ENCODE measurements at regions not wholly inside any gene's neighbourhood (a gene's known extent, or its start where the extent isn't known, plus 50 kb on each side); places are given as distances from the start of the nearest gene placed in this dataset.
"Not testable (repeated sequence)": the region's sequence is repeated elsewhere in the genome, so short reads cannot be mapped to it uniquely, and the experiment has no call there.

DNA sequence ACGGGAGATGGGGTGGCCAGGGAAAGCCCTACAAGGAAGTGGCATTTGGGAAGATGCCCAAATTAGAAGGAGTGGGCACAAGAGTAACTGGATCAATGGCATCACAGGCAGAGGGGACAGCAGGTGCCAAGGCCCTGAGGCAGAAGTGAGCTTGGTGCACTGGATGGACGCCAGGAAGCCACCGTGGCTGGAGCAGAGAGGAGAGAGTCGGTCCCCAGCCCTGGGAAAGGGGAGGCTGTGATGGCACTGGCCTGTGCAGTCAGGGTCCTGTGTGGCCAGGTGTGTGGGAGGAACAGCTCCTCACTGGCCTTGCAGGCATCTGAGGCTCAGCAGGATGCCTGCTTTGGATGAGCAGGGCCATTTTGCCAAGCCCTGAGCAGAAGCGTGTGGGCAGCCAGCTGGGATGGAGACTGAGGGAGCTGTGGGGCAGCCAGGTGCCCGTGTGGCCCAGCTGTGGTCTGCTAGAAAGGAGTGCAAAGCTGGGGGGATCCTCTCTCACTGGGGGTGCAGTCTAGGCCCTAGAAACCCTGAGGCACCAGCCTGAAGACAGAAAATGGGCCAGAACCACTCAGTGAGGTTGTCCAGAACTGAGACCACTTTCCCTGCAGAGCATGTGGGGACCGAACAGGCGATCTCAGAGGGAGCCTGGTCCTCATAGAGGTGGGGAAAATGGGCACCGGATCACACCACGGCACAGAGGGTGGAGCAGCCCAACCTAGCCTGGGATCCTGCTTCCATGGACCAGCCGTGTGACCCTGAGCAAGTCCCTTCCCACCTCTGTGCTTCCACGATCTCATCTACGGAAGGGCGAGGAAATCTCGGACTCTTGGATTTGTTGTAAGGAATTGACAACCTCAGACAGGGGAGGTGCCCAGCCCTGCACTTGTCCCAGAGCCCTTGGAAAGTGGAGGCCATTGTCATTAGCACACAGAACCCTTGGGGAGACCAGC is 78.6 kb upstream of the RTL6 start:
- no peak for DNase-seq

DNA sequence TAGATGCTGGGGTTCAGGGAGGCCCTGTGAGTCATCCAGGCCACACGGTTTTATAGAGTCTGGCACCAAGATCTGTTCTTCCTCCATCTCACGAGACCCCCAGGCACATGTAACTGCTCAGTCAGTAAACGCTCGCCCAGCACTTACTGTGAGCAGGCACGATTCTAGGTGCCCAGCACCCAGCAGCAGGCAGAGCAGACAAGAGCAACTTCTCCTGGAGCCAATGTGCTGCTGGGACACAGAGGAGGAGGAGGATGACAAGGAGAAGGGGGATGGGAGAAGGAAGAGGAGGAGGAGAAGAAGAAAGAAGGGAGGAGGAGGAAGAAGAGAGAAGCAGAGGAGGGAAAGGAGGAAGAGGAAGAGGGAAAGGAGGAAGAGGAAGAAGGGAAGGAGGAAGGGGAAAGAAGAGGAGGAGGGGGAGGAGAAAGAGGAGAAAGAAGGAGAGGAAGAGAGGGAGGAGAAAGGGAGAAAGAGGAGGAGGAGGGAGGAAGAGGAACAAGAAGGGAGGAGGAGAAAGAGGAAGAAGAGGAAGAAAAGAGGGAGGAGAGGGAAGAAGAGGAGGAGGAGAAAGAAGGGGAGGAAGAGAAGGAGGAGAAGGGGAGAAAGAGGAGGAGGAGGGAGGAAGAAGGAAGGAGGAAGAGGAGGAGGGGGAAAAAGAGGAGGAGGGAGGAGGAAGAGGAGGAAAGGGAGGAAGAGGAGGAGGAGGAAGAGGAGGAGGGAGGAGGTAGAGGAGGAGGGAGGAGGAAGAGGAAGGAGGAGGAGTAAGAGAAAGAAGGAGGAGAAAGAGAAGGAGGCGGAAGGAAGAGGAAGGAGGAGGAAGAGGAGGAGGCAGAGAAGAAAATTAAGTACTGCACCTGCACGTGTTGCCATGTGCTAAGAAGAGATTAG is 77.6 kb upstream of the RTL6 start:
- no peak for DNase-seq

DNA sequence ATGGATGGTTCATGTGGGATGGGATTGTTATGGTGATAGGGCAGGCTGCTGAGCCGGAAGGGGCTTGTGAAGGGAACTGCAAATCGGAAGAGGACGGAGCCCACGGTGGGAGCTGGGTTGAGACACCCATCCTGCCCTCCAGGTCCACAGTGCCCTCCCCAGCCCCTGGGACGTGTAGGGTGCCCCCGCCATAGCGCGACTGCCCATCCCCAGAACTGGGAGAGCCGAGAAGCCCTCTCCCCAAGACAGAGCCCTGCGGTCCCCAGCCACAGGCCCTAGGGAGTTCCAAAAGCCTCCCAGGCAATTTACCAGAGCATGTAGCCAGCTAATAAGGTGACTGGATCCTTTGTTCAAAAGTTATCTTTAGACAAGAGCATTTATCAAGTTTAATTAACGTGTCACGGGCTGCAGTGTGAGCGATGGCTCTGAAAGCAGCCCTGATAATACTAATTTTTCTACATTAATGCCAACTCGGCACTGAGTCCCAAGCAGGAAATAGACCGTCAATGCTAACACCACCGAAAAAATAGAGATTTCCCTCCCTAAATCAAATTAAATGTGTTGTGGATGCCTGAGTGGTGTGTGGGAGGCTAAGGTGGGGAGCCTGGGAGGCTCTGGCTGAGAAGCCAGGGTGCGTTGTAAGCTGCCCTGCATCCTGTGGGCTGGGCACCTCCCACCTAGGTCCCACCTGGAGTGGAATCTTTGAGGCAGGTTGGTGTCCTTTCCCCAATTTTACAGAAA is 76.8 kb upstream of the RTL6 start:
- DNase-seq: no peak

DNA sequence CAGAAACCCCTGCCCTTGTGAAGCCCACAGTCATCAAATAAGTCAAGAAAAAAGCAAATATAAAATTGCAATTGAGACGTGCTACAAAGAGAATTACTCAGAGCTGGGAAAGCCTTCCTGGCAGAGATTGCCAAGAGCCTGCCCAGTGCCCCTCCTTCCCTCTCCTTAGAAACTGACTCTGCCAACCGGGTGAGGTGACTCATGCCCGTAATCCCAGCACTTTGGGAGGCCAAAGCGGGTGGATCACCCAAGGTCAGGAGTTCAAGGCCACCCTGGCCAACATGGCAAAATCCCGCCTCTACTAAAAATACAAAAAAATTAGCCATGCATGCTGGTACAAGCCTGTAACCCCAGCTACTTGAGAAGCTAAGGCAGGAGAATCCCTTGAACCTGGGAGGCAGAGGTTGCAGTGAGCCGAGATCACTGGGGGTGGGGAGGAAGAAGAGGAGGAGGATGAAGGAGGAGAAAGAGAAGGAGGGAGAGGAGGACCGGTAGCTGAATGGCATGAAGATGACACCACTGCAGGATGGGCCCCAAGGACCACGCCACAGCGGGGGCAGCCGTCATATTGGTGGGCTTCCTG is 76.1 kb upstream of the RTL6 start:
- no peak for DNase-seq

DNA sequence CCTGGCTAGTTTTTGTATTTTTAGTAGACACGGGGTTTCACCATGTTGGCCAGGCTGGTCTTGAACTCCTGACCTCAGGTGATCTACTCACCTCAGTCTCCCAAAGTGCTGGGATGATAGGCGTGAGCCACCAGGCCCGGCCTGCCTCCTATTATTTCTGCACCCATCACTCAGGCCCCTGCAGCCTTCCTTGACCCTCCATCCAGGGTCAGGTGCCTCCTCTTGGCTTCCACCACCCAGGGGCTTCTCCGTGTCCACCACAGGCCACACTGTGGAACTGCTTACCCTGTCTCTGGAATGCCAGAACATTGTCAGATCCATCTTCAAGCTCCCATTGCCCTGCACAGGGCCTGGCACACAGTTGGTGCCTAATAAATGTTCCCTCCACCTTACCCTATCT is 75.4 kb upstream of the RTL6 start:
- no peak for DNase-seq

DNA sequence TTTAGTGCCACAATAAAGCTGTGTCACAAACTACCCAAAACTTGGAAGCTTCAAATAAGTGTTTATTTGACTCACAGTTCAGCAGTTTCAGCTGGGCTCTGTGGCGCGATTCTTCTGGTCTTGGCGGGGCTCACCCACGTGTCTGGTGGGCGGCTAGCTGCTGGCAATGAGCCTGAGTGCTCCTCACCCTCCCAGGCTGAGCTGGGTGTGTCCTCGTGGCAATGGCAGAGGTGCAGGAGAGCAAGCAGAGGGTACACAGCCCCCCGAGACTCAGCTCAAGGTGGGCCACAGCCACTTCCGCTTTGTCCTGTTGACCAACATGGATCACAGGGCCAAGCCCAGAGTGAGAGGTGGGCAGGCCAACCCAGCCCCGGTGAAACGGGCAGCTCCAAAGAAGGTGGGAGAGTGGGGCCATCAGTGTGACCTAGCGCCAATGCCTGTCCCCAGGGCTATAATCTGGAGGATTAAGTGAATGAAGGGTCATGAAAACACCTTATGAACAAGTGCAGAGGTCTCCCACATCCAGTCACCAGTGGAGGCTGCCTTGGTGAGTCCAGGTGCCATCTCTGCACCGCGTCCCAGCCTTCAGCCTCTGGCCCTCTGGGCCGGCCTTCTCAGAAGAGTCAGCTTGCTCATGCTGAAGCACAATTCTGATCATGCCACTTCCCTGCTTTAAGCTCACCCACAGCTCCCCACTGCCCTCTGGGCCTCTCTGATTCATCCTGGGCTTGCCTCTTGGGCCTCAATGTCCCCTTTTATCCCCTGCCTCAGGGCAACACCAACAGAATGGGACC is 74.6 kb upstream of the RTL6 start:
- no peak for DNase-seq

DNA sequence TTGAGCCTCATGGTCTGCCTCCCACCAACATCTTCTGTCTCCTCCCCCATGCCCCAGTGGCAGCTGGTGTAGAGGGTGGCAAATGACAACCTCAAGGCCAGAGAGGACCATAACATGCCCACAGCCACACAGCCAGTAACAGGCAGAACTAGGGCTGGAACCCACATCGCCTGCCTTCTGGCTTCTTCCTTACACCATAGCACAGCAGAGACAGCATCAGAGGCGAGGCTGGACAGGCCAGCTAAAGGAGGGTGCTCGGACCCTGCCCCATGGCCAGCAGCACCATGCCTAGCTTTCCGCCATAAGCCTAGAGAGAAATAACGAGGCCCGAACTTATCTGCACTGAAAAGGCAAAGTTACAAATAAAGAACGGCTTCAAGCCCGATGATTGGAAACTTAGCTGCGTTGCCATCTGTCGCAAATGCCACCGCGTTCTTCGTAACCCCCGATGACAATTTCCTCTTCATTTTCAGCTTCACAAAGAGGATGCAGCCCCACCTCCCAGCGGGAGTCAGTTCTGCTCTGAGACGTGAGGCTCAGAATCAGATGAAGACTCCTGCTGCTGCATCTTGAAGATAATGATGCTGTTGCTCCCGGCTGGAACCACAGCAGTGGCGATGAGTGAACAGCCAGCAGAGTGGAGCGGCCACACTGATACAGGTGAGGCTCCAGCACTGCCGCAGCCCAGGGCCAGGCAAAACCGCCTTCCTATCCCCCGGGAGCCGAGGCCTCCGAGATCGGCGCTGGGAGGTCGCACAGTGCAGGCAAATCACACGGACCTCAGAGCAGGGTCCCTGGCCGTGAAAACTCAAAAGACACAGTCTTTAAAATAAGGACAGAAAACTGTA is 73.8 kb upstream of the RTL6 start:
- no peak for DNase-seq

DNA sequence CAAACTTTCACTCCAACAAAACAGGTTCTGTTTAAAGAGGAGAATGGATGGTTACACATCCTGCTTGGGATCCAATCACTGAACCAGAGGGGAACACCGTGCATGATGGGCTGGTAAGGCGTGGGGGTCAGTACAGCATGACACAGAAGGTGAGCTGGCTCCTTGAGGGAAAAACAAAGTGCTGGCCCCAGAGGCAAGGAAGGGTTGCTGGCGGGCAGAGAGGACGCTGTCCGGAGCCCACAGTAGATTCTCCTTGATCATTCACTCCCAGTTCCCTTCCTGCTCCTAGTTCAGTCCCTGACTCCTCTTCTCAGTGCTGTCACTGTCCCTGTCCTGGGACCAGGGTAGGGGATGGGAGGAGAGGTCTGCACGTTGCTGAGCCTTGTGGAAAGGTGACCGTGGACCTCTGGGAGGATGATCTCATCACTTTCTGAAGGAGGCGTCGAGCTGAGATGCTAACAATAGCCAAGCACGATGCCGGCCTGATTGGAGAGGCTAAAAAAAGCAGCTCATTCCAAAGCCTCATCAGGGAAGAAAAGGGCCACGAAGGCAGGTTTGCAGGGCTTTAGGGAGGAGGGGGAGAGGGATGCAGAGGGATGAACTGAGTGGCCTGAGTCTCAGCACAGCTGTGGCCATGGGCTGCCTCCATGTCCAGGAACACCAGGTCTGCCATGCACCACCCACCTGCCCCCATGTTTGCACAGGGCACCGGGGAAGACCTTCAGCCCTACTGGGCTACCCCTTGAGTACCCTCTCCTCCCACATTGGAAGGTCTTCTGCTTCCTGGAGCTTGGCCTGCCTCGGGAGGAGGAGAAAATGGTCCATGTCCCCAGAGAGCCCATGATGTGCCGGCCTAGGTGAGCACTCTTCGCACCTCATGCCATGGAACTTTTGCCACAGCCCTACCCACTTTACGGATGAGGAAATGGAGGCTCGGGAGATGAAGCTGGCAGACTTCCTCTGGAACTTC is 72.7 kb upstream of the RTL6 start:
- DNase-seq: no peak

DNA sequence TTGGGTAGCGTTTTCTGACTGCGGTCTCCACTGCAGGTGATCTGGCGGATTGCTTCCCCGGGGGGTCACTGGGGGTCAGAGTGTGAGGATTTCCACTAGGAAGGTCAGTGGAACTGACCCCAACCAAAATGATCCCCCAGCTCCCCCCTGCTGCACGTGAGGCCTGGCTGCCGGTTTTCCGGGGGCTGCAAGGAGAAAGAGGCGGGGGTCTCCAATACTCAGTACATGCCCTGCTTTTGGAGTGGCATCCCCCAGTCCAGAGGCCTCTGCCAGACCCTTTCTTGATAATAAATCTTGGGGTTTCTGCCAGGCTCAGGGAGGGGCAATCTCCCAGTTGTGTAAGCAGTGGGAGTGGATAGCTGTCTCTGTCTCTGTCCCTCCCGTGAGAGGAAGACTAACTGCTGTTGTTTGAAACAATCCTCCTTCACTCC is 71.5 kb upstream of the RTL6 start:
- DNase-seq: no peak

DNA sequence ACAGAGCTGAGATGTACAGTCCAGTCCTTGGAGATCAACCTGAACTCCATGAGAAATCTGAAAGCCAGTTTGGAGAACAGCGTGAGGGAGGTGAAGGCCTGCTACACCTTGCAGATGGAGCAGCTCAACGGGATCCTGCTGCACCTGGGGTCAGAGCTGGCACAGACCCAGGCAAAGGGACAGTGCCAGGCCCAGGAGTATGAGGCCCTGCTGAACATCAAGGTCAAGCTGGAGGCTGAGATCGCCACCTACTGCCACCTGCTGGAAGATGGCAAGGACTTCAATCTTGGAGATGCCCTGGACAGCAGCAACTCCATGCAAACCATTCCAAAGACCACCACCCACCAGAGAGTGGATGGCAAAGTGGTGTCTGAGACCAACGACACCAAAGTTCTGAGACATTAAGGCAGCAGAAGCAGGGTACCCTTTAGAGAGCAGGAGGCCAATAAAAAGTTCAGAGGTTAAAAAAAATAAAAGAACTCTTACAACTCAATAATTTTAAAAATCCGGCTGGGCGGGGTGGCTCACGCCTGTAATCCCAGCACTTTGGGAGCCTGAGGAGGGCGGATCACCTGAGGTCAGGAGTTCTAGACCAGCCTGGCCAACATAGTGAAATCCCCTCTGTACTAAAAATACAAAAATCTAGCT is 69.9 kb upstream of the RTL6 start:
- no peak for DNase-seq

DNA sequence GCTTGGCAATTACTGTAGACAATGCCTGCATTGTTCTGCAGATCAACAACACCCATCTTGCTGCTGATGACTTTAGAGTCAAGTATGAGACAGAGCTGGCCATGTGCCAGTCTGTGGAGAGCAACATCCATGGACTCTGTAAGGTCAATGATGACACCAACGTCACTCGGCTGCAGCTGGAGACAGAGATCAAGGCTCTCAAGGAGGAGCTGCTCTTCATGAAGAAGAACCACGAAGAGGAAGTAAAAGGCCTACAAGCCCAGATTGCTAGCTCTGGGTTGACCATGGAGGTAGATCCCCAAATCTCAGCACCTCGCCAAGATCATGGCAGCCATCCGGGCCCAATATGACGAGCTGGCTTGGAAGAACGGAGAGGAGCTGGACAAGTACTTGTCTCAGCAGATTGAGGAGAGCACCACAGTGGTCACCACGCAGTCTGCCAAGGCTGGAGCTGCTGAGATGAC is 69.4 kb upstream of the RTL6 start:
- DNase-seq: not testable (repeated sequence)

DNA sequence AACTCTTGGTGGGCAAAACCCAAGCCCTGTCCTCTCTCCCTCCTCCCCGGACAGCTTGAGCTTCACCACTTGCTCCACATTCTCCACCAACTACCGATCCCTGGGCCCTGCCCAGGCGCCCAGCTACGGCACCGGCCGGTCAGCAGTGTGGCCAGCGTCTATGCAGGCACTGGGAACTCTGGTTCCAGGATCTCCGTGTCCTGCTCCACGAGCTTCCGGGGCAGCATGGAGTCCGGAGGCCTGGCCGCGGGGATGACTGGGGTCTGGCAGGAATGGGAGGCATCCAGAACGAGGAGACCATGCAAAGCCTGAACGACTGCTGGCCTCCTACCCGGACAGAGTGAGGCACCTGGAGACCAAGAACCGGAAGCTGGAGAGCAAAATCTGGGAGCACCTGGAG is 68.9 kb upstream of the RTL6 start:
- no peak for DNase-seq

DNA sequence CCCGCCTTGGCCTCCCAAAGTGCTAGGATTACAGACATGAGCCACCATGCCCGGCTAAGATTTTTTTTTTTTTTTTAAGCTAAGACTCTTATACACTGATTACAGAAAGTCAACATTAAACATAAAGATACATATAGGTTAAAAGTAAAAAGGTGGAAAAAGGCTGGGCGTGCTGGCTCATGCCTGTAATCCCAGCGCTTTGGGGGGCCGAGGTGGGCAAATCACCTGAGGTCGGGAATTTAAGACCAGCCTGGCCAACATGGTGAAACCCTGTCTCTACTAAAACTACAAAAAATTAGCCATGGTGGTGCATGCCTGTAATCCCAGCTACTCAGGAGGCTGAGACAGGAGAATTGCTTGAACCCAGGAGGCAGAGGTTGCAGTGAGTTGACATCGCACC is 64.6 kb upstream of the RTL6 start:
- DNase-seq: not testable (repeated sequence)

DNA sequence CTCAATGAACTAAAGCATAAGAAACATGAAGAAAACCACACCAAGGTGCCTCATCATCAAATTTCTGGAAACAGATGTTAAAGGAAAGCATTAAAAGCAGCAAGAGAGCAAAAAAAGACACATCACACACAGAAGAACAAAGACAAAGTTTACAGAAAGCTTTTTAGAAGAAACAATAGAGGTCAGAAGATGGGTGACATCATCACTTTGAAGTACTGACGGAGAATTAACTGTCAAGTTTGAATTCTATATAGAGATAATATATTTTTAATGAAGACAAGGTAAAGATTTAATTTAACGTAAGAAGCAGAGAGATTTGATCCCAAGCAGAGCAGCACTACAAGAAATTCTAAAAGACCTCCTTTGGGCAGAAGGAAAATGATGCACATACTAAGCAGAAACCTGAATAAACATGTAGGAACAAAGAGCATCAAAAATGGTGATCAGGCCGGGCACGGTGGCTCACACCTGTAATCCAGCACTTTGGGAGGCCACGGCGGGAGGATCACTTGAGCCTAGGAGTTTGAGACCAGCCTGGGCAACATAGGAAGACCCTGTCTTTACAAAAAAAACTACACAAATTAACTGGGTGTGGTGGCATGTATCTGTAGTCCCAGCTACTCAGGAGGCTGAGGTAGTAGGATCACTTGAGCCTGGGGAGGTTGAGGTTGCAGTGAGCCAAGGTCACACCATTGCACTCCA is 63.3 kb upstream of the RTL6 start:
- DNase-seq: no peak

DNA sequence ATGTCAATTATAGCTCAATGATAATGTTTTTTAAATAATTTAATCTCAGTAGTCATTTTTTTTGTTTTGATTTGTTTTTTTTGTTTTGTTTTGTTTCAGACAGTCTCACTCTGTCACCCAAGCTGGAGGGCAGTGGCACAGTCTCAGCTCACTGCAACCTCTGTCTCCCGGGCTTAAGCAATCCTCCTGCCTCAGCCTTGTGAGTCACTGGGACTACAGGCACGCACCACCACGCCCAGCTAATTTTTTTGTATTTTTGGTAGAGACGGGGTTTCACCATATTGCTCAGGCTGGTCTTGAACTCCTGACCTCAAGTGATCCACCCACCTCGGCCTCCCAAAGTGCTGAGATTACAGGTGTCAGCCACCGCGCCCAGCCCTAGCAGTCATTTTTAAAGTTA is 60.6 kb upstream of the RTL6 start:
- DNase-seq: not testable (repeated sequence)

DNA sequence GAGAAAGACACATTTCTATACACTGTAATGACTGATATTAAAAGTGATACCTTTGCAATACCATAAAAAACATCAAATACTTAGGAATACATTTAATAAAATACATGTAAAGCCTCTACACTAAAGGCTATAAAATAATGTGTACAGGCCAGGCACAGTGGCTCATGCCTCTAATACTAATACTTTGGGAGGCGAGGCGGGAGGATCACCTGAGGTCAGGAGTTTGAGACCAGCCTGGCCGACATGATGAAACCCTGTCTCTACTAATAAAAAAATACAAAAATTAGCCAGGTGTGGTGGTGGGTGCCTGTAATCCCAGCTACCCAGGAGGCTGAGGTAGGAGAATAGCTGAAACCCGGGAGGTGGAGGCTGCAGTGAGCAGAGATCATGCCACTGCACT is 59.8 kb upstream of the RTL6 start:
- DNase-seq: not testable (repeated sequence)

DNA sequence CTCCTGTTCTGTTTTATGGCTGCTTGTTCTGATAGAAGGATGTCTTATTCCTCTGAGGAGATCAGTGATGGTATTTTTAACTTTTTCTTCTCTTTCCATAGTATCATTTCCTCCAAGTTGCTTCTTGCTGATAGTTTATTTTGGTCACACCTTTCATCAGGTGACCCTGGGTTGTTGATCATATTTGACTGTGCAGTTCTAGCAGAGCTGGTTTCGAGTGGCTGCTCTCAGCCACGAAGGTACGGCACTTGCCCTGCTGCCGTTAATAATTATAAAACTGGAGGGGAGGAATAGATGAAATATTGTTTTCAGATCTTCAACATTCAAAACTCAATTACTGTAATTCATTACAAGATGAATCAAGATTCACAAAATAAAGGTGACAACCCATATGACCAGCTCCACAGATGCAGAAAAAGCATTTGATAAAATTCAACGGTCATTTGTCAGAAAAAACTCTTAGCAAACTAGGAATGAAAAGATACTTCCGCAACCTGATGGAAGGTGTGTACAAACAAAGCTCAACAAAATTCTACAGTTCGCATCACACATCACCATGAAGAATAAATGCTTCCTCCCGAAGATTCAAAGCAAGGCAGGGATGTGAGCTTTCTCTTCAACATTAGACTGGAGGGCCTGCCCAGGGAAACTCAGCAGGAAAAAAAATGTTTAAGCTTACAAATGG is 59.2 kb upstream of the RTL6 start:
- DNase-seq: no peak
